Umbilical cord (tissue), 1 donor: ENCODE measurements at regions not wholly inside any gene's neighbourhood (a gene's known extent, or its start where the extent isn't known, plus 50 kb on each side); places are given as distances from the start of the nearest gene placed in this dataset.

Source experiments
- DNase-seq: peaks from one replicate; pipeline ENCODE4 v3.0.0-alpha.2; 2015; ENCODE audit warnings: low spot score

DNA sequence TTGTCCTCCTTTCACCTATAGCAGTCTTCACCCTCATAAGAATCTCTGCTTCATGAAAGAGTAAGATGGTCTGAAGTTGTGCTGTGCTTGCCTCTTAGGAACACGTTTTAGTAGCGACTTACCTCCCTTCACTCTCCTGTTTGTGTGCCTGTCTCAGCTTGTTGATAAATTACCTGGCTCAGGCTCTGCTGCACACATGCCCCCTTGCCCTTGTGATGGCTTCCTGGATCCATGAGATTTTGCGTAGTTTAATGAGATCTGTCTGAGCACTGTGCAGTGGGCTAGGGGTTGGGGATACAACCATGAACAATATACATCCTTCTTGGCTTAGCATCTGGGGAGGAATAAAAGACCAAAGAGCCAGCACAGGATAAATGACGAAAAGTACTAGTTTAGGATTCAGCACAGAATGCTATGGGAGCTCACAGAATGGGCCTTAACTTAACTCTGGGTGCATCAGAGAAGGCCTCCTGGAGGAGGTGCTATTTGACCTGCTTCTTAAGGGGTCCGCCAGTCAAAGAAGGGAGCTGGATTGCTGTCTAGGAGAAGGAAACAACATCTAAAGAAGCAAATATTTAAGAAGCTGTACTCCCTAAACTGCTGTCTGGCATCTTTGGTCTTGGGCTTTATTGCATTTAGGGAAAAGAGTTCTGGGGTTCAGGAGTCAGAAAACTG lies 175.7 kb upstream of the PLXNA2 start:
- no peak for DNase-seq

DNA sequence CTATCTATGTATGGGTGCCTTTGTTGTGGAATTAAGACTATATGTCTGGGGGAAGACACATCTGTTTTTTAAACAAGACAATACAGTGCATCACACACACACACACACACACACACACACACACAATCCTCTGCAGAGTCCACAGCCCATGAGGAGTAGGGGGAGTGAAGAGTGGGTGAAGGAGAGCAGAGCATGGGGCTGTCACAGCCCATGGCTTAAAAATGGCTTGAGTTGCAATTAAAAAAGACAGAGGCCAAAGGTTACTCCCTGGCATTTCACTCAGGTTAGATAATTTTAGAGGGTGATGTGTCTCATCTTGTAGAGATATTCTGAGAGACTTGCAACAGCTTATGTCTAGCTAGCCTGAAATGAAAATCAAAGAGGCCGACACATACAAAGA lies 176.5 kb upstream of the PLXNA2 start:
- DNase-seq = peak; percentile 31

DNA sequence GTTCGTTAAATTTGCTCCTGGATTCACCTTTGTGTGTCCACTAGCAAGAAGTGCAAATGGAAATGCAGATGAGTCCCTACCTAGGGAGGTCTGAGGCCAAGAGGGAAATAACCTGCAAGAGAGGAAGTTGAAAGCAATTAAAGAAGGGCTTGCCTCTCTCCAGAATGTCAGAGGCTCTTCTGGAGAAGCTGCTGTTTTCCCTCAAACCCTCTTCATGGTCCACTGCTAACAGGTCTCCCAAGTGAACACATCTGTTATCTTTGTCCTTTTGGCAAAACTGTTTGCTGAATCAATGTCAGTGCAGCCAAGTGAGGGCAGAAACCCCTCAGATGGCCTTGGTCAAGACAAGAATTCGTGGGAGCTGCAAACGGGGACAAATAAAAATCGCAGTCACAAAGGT lies 177.3 kb upstream of the PLXNA2 start:
- DNase-seq = no peak

DNA sequence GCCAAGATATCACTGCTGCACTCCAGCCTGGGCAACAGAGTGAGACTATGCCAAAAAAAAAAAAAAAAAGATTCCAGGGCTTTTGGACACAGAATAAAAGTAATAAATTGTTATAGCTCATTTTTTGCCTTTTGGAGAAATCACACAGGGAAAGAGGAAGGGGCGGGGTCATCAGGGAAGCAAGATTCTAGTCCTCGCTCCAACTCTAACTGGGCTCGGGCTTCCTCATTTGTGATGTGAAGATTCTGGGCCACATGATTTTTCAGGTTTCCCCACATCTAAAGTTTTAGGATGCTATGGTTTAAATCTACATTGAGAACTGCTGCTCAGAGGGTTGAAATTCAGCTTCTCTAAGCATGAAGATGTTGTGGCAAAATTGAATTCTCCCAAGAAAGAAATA lies 179.3 kb upstream of the PLXNA2 start:
- DNase-seq = no peak

DNA sequence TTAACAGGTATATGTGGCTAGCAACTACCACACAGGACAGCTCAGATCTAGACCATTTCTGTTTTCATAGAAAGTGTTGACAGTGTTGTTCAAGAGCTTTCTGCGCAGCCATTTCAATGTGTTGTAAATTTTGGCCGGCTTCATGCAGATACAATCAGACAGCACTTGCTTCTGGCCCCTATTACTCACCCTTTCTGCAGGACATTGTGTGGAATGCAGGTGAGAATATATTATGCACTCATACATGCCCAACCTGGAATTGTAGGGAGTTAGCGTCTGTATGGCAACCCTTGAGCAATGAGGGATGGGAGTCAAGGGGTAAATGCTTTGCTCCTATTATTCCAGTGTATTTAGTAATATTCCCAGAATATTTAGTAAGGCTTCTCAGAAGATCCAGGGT lies 180.9 kb upstream of the PLXNA2 start:
- no peak for DNase-seq

DNA sequence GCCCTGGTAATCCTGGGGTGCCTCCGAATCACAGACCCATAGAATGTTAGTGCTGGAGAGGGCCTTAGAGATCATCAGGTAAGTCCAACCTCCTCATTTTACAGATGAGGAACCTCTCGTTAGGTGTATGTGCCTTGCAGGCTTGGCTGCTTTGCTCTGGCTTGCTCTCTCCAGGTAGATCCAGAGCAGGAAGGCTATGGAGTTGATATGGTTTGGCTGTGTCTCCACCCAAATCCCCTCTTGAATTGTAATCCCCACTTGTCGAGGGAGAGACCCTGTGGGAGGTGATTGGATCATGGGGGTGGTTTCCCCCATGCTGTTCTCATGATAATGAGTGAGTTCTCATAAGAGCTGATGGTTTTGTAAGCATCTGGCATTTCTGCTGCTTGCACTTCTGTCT lies 186.0 kb upstream of the PLXNA2 start:
- DNase-seq = no peak

DNA sequence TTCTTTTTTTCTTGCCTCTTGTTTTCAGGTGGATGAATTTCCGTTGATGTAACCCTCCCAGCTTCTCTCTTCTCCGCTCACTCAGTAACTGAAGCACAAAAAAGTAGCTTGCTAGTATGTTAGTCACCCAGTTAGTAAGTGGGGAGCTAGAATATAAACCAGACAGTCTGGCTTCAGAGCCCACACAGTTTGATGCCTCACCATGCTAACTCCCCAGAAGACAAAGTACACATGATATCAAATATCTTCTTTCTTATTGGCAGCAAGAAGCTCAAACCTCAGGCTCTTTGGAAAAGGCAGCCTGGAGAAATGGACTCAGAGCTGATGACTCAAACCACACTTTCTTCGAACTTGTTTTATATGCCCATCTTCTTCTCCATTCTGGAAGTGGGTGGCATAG lies 187.5 kb upstream of the PLXNA2 start:
- DNase-seq = peak; percentile 56

DNA sequence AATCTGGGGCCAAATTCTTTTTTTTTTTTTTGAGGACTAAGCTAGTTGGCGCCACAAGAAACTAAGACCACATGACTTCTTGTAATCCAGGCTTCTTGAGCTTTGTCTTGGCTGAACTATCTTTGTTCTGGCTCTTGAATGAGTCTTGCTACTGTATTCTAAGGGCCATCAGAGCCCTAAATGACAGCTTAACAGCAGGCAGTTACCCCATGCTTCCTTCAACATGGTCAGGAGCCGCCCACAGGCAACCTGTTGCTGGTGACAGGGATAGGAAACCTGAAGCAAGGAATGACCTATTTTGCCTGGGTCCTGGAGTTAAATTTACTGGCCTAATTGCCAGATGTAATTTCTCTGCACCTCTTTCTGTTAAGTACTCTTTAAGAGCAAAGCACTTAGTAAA lies 188.2 kb upstream of the PLXNA2 start:
- DNase-seq = no peak

DNA sequence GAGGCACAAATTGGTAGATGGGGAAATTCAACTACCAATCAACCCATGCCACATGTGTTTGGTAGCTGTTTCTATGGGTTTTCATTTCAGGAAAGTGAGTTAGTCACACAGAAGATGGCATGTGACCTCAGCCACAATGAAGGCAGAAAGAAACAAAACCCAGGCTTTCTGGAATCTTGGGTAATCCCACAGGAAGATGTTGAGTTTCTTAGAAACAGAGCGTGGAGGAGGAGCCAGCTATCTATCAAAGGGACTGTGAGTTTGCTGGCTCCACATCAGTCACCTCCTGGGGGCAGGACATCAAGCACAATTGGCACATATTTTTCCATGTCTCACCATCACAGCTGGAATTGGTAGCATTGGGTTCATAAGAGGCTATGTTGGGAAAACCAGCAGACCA lies 188.9 kb upstream of the PLXNA2 start:
- no peak for DNase-seq

DNA sequence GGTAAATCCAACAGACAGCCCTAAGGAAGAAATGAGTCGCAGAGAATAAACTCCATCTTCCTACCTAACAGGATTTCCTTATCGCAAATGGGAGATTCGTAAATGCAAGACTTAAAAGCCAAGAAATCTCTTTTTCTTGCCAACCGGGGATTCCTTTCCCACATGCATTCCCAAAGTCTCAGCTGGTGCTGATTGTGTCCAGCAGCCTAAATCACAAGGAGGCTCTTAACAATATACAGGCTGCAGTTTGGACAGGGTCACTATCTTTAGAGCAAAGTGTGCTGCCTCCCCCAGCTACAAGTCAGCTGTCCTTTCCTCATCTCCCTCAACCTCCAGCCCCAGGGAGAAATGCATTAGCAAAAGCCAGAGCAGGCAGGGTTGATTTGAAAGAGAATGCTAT lies 189.8 kb upstream of the PLXNA2 start:
- DNase-seq = peak; percentile 92

DNA sequence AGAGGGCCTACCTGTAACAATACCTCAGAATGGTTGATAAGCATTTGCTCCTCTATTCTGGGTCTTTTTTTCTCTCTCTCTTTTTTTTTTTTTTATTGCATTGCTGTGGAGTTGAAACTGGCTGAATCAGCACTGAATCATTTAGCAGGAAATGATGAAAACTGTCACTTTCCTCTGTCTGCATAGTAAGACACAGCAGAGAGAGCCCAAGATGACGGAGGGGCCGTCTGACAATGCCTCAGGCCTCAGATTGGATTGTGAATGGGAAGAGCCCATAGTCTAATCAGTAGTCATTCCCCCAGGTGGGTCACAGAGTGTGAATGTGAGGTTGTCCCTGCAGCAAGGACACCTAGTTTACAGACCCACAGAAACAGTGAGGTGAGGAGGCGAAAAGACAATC lies 193.2 kb upstream of the PLXNA2 start:
- DNase-seq = no peak

DNA sequence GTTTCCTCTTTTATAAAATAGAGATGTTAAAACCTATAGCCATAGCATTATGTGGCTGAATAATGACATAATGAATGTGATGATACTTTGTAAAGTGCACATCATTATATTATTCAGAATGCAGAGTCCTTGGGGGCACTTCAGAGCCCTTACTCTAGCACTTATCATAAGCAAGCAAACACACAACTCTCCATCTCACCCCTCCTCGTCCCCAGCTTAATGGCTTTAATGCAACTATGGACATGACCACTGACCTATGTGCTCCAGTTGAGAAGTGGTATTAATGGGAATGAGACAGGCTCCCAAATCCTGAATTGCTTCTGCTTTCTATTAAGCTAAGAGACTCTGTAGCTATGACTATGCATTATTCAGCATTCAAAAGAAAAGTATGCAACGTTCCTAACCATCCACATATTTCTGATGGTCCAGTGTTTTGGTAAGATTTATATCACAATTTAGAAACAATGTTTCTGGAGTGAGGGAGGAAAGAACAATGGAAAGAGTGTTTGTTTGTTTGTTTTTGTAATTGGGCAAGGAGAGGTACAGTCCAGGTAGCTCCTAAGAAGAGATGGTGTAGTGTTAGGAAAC lies 194.0 kb upstream of the PLXNA2 start:
- DNase-seq = peak; percentile 26

DNA sequence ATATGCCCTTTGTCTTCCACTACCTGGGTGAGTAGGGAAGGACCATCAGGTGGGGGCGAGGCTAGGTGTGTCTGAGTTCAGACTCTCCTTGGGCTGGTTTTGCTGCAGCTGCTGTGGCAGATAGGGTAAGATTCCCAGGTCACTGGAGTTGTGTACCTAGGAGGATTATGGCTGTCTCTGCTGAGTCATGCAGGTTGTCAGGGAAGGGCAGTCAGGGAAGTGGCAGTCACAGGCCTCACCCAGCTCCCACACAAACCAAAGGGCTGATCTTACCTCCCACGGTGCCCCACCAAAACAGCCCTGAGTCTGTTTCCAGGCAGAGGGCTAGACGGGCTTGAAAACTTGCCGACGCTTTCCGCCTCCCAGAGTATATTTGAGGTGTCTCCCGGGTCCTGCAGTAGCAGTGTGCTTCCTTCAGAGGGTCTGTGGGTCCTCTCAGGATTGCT lies 201.6 kb upstream of the PLXNA2 start:
- no peak for DNase-seq

DNA sequence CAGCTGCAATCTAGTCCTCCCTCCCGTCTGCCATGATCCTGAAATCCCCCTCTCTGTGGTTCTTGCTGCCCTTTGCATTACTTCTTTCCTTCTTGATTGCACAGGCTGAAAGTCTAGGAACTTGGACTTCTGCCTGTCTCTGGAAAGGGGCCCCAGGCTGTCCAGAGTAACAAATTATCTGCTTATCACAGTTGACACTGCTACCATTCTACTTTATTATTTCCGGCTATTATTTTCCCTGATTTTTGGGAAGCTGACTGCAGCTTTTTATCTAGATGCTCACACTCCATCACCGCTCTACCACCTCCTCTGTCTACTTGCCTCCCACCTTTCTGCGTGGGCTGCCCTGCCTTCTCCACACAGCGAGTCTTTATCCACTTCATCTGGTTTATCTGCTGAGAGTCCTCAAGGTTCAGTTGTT lies 202.1 kb upstream of the PLXNA2 start:
- DNase-seq = peak; percentile 65

DNA sequence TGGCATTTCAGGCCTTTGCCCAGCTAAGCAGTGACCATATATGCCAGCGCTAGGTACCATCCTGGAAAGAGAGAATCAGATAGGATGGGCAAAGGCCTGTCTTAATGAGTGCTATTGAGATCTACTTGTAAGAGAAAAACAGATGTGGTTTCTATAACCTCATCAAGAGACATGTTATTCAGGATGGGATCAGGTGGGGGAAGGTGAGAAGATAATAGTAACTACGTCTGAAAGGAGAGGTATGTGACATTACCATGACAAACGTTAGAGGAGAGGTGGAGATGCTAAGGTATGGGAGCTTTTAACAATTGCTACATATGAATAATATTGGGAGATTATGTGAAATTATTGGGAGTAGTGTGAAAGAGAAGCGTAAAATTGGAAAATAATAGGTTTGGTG lies 204.2 kb upstream of the PLXNA2 start:
- no peak for DNase-seq

DNA sequence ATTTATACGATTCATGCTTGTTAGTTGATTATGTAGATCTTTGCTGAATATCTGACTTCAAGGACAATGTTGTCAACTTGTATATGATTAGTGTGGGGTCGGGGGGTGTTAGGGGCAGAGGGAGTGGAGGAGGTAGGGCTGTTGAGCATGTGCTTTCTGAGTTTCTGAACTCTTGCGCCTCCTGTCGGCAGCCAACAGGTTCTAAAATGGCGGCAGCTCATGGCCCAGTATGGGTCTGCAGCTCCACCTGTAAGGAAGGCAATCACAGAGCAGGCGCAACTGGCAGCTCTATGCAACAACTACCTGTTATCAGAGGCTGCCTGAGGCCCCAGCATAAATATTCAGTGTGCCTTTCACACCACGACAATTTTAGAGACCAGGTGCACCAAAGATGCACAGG lies 205.8 kb upstream of the PLXNA2 start:
- no peak for DNase-seq

DNA sequence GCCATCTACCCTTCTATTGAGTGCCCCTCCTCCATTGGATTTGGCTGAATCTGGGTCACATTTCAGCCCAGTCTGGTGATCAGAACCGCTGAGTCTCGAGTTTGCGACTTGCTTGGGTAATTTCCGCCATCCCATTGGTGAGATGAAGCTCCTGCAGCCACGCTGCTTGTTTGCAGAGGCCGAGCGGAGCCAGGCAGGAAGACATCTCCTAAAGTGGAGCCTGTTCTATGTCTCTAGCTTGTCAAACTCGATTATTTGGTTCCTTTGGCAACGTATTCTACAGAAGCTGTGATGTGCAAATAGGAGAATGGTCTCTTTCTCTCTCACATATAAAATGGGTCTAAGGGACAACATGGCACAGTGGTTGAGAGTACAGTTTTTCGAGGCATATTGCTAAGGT lies 206.8 kb upstream of the PLXNA2 start:
- peak; percentile 91 for DNase-seq

DNA sequence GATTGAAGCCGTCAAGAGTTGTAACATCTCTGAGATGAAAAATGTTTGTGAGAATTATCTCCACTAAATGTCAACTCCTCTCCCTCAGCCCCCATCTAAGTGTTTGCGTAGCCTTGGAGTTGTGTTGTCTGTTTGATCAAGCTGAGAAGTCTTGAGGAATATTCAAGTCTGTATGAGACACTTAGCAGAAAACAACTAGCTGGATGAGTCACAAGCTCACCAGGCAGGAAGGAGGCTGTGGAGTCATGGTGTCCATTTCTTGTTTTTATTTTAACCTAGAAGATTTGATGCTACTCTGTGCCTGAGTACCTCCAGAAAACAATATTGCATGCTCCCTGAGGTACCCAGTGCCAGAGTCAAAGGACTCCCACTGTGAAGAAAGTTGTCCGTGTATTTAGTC lies 211.6 kb upstream of the PLXNA2 start:
- DNase-seq = peak; percentile 65

DNA sequence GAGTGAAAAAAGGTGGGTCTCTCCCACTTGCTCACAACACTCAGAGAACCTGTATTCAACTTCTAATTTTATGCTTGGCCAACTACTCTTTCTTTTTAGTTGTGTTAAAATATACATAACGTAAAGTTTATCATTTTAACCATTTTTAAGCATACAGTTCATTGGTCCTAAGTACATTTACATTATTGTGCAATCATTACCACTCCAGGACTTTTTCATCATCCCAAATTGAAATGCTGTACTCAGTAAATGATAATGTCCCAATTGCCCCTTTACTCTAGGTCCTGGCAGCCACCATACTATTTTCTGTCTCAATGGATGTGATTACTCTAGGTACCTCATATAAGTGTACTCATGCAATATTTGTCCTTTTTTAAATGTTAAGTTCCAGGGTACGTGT lies 212.3 kb upstream of the PLXNA2 start:
- no peak for DNase-seq

DNA sequence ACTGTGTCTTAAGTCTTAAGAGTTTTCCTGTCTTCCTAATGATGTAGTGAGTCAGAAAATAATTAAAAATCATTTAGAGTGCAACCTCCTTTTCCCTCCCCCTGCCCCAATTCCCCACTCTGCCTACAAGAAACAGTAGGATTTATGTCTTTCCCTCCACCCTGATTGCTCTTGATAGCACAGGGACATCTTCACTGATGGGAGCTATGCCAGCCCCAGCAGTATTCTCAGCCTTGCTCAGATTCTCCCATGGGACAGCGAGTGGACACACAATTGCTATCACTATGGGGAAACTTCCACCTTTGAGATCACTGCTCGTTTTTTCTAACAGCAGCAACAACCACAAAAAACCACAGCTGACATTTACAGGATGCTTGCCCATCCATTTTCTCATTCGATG lies 216.6 kb upstream of the PLXNA2 start:
- peak; percentile 50 for DNase-seq

DNA sequence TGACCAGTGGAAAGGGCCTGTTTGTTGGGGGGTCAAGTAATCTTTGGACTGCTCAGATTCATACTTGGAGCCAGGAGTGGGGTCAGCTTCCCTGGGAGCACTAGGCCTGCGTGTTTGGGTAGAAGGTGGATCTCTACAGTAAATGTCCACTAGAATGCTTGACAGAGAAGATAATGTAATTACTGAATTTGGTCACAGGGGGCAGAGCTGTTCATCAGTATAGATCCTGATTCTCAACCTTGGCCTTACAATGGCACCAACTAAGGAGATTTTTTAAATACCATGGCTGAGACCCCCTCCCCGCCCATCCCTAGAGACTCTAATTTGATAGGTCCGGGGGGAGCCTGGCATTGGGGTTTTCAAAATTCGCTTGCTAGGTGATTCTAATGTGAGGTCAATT lies 217.5 kb upstream of the PLXNA2 start:
- DNase-seq = no peak

DNA sequence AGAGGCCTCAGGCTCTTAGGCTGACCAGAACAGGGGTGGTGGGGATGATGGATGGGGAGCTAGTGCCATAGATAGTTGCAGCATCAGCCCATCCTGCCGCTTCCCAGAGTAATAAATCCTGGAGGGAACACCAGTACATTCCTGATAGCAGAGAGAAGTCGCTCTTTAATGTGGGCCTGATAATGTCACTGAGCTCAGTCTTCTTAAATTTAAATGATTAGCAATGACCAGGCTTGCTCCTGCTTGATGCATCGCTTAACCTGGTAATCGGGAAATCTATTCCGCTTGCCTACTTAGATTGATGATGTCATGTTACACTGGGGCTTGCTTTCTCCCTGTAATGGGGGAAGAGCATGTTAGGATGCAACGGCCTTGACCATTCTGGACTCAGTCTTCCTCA lies 218.6 kb upstream of the PLXNA2 start:
- DNase-seq = peak; percentile 59

DNA sequence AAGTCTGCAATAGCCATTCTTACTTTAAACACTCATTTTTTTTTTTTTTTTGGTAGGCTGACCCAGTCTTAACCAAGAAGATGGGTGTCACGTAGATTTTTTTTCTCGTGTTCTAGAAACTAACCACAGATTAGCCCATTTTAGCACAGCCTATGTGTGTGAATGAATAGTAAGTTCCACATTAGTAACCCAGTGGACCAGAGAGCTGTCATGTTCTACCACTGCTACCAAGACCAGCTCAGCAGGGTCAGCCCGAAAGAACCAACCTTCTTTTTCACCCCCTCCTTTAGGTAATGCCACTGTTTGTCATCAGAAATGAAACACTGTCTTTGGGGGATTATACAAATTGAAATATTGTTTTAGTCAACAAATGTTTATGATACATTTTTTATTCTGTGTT lies 221.1 kb upstream of the PLXNA2 start:
- DNase-seq = no peak
